CD4-positive, alpha-beta T cell treated with Interleukin-4 for 4 hours (primary cell): ENCODE measurements at regions not wholly inside any gene's neighbourhood (a gene's known extent, or its start where the extent isn't known, plus 50 kb on each side); places are given as distances from the start of the nearest gene placed in this dataset.

Experiments used
- DNase-seq: peaks from one replicate; pipeline ENCODE4 v3.0.0-alpha.2; 2020

GRCh38 chr10:88181902-88182600 lies 318.6 kb downstream of the PTEN start:
- DNase-seq, result no peak

- no peak for DNase-seq
Observed at GRCh38 chr10:88182601-88182930, 319.1 kb downstream of the PTEN start.

- DNase-seq, result no peak
Observed at GRCh38 chr10:88184543-88185297, 321.3 kb downstream of the PTEN start.

DNA sequence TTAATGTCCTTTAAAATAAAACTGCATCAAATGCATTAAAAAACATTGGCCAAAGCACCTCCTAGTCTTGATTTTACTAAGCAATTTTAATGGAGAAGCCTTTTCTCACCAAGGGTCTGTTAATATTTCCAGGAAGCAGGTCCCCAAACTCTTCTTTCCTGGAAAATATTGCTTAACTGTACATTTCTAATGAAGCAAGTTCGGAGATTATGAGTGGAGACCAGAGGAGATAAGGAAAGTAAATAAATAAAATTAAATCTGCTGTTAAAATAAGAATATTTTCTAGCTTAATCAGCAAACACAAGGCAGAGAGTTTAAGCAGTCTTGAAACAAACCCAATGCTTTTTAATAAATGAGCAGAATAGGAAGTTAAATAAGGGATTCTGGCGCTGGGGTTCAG lies 322.4 kb downstream of the PTEN start:
- DNase-seq, result no peak

DNA sequence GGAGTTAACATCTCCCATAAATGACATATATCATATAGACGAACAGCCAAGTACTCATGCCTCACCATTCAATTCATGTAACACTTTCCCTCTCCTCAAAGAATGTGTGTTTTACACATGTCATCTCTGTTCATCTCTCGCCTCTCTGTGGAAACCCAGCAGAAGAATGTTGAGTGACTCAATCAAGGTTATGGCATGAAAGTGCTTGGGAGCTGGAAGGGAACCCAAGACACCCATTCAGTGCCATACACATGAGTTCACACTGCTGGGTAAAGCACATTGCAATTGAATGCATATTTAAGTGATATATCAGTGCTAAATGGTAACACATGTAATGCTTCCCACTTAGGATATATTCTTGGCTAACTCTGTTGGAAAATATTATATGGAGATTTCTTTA lies 322.9 kb downstream of the PTEN start:
- no peak for DNase-seq

- DNase-seq, result no peak
Observed at GRCh38 chr10:88187472-88187871, 324.0 kb downstream of the PTEN start.

DNA sequence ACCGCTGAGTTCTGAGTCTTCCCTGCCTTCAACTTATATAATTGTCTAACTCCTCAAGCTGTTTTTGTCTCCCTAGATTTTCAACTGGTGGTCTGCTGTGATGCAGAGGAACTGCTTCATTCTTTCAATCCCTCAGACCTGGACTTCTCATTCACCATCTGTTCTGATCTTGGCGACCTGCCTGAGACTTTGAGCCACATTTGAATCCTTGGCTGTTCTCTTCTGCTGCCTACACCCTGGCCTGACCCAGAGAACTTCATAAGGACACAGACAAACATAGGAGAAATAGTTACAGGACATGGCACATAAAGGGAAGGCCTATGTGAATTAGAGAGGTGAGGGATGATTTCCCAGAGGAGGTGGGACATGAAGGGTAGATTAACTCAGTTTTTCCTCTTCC lies 326.7 kb downstream of the PTEN start:
- DNase-seq, result no peak

GRCh38 chr10:88190540-88191235 lies 327.3 kb downstream of the PTEN start:
- DNase-seq, result no peak

- DNase-seq, result no peak
Observed at GRCh38 chr10:88193018-88193417, 329.6 kb downstream of the PTEN start.

- peak; percentile 76 for DNase-seq
Observed at GRCh38 chr10:88194041-88194887, 330.8 kb downstream of the PTEN start.

- DNase-seq, result no peak
Observed at GRCh38 chr10:88194961-88195367, 331.5 kb downstream of the PTEN start.

GRCh38 chr10:88195841-88196240 lies 332.4 kb downstream of the PTEN start:
- no peak for DNase-seq

GRCh38 chr10:88196291-88196690 lies 332.9 kb downstream of the PTEN start:
- DNase-seq, result no peak

- no peak for DNase-seq
Observed at GRCh38 chr10:88198023-88198422, 334.6 kb downstream of the PTEN start.

DNA sequence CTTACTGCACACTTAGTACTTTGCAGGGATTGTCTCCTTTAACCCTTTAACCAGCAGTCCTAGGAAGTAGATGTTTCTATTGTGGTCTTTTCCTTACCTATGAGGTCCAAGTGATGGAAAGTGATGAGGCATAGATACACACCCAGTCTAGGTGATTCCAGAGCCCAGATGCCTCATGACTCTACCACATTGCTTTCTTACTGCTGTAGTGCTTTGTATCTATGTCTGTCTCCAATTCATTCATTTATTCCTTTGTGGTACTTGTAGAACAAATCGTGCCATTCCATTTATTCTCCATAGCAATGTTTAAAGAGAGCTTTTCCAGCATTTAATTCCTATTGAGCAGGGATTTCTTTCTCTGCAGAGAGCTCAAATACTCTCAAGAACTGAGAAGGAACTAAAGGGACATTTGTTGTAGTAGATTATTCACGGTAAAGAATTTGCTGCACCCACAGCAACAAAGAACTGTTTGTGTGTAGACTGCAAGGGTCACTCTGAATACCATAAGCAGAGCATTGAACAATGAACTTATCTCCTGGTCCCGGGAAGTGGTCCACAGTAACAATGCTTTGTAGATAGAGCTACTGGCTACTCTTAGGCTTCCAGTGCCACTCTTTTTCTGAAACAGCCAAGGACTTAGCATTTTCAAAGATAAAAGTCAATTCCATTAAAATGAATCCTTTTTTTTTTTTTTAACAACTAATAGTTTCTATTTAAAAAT lies 337.0 kb downstream of the PTEN start:
- DNase-seq, result no peak

DNA sequence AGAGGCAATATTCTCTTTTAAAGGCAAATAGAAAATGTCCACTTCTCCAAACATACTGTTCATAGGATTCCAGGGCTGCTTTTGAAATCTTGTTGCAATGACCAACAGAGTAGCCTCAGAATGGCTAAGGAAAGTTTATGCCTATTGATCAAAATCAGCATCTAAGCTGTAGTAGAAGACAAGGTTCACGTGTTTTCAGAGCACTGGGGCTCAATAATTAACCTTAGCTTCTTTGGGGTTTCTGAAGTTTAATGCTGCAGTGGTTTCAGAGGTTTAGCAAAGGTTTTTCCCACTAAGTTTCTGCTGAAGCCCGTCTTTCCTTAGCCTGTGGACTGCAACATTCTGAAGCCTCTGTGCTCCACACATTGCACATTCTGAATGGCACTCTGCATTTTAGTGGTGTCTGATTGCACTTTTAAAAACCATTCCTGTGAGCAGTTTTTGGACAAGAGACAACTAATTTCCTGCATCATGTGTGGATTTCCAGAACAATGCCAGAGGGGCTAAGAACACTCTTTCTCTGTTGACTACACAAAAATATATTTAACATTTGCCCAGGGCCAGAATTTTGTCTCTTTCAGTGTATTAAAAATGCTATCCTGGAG lies 342.5 kb downstream of the PTEN start:
- DNase-seq, result no peak

DNA sequence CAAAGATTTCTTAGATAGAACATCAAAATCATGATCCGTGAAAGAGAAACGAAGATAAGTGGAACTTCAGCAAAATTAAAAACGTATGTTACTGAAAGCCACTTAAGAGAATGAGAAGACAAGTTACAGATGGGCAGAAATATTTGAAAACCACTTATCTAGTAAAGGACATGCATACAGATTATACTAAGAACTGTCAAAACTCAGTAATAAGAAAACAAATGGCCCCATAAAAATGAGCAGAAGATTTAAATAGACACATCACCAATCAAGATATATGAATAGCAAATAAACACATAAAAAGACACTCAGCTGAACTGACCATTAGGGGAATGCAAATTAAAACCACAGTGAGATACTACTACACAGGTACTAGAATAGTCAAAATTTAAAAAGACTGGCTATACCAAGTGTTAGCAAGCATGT lies 343.7 kb downstream of the PTEN start:
- DNase-seq, result no peak

GRCh38 chr10:88209231-88209630 lies 345.8 kb downstream of the PTEN start:
- no peak for DNase-seq

GRCh38 chr10:88209837-88210561 lies 346.6 kb downstream of the PTEN start:
- no peak for DNase-seq

GRCh38 chr10:88211230-88211629 lies 347.8 kb downstream of the PTEN start:
- DNase-seq, result no peak

DNA sequence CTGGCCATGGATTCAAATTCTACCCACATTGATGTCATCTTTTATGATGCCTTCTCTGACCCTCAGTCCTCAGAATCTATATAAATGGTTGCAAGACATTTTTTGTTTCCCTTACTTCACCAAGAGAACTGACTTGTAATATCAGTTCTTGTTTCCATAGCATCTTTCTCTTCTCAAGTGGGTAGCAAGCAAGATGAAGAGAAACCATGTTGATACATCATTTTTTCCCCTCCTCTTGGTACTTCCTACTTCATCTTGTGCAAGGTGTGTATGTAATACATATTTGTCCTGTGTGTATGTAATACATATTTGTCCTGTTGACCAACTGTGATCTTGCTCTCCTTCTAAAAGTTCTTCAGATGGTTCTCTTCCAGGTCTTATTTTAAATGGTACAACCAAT lies 348.6 kb downstream of the PTEN start:
- DNase-seq, result no peak
